ENCODE measurements at regions not wholly inside any gene's neighbourhood (a gene's known extent, or its start where the extent isn't known, plus 50 kb on each side); places are given as distances from the start of the nearest gene placed in this dataset.

GRCh38 chr9:720239-720881 is 121.1 kb upstream of the DMRT1 start:
- TF ChIP-seq, protein P1, sequence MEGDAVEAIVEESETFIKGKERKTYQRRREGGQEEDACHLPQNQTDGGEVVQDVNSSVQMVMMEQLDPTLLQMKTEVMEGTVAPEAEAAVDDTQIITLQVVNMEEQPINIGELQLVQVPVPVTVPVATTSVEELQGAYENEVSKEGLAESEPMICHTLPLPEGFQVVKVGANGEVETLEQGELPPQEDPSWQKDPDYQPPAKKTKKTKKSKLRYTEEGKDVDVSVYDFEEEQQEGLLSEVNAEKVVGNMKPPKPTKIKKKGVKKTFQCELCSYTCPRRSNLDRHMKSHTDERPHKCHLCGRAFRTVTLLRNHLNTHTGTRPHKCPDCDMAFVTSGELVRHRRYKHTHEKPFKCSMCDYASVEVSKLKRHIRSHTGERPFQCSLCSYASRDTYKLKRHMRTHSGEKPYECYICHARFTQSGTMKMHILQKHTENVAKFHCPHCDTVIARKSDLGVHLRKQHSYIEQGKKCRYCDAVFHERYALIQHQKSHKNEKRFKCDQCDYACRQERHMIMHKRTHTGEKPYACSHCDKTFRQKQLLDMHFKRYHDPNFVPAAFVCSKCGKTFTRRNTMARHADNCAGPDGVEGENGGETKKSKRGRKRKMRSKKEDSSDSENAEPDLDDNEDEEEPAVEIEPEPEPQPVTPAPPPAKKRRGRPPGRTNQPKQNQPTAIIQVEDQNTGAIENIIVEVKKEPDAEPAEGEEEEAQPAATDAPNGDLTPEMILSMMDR (conservative IDR thresholded peaks at IDR 0.05; ENCODE audit: low read length): no peak
- TF ChIP-seq EZH2phosphoT487 (IDR thresholded peaks at IDR 0.05; ENCODE audit: borderline replicate concordance, low read depth, low read length): no peak

Data from OCI-LY7 (cell line).